ENCODE measurements at regions not wholly inside any gene's neighbourhood (a gene's known extent, or its start where the extent isn't known, plus 50 kb on each side); places are given as distances from the start of the nearest gene placed in this dataset.

- Histone ChIP-seq H3K4me3 (no peak overlapping the region), H3K27me3 (replicated peaks in 1 of 2; ENCODE audit: control insufficient read depth in 2 of 2, insufficient read depth in 2 of 2, low read length in 1 of 2) (no peaks in the 10 kb centered on the region), H3K9me3 (replicated peaks; ENCODE audit: control insufficient read depth, insufficient read depth, low read length) (no peaks in the 10 kb centered on the region), H3K9ac (ENCODE audit: control insufficient read depth, insufficient read depth, low read length) (no peak overlapping the region), H2AFZ (ENCODE audit: control insufficient read depth, low read depth, low read length) (no peak overlapping the region), H3K4me2 (ENCODE audit: control insufficient read depth, insufficient read depth) (no peak overlapping the region), H3K4me1 (ENCODE audit: control insufficient read depth, insufficient read depth, low read length) (no peaks in the 10 kb centered on the region), H3K36me3 (ENCODE audit: control insufficient read depth in 2 of 2, insufficient read depth in 2 of 2, low read length in 1 of 2) (no peaks in the 10 kb centered on the region), H4K20me1 (ENCODE audit: control insufficient read depth, insufficient read depth) (no peaks in the 10 kb centered on the region), H3K79me2 (ENCODE audit: control insufficient read depth, insufficient read depth, low read length) (no peaks in the 10 kb centered on the region), H3K27ac (ENCODE audit: control insufficient read depth, insufficient read depth) (no peak overlapping the region)
- ATAC-seq (no peak), DNase-seq (ENCODE audit: low read depth, low spot score) (no peak), FAIRE-seq (no peak)
- 0% methylated on average over 2 of the region's 2 CpGs for WGBS (ENCODE audit: insufficient coverage, insufficient replicate concordance, low lambda C conversion rate, missing lambda C conversion rate)
- in situ Hi-C loops (cut with MboI) (no loop called here), intact Hi-C loops (cut with micrococcal nuclease; ENCODE audit: unreplicated experiment) (no loop called here)
- no TSS peak for BruUV-seq (replicated peaks)
- RAD21 ChIA-PET (ENCODE audit: unreplicated experiment): interaction anchor here (0.7 to 1.4 kb wide), 6 partner anchors 12 to 457 kb away, joined by 3 to 4 read pairs (median 3); no protein-coding TSS in a partner anchor
- POLR2A ChIA-PET: no interaction called here
- no peak for TF ChIP-seq RB1 (IDR thresholded peaks at IDR 0.05; ENCODE audit: borderline replicate concordance)
- TF ChIP-seq EP300 (IDR thresholded peaks at IDR 0.05; ENCODE audit: borderline replicate concordance in 1 of 2, control insufficient read depth in 1 of 2, low read depth in 2 of 2, low read length in 2 of 2): no peak
- no peak for TF ChIP-seq MTA2 (IDR thresholded peaks at IDR 0.05; ENCODE audit: low read depth)
- TF ChIP-seq NR2C1 (IDR thresholded peaks at IDR 0.05): no peak
- no peak for TF ChIP-seq TARDBP (IDR thresholded peaks at IDR 0.05; ENCODE audit: borderline replicate concordance)
- no peak for TF ChIP-seq PML (IDR thresholded peaks at IDR 0.05; ENCODE audit: low read length)
- no peak for TF ChIP-seq IKZF2 (IDR thresholded peaks at IDR 0.05)
- TF ChIP-seq NBN (IDR thresholded peaks at IDR 0.05): no peak
- no peak for TF ChIP-seq HCFC1 (IDR thresholded peaks at IDR 0.05; ENCODE audit: low read length)
- TF ChIP-seq BCL3 (IDR thresholded peaks at IDR 0.05; ENCODE audit: borderline replicate concordance, insufficient read depth, low read depth, low read length, poor library complexity, severe bottlenecking): no peak
- TF ChIP-seq, protein P1, sequence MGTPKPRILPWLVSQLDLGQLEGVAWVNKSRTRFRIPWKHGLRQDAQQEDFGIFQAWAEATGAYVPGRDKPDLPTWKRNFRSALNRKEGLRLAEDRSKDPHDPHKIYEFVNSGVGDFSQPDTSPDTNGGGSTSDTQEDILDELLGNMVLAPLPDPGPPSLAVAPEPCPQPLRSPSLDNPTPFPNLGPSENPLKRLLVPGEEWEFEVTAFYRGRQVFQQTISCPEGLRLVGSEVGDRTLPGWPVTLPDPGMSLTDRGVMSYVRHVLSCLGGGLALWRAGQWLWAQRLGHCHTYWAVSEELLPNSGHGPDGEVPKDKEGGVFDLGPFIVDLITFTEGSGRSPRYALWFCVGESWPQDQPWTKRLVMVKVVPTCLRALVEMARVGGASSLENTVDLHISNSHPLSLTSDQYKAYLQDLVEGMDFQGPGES (IDR thresholded peaks at IDR 0.05): no peak
- TF ChIP-seq NFIC (IDR thresholded peaks at IDR 0.05; ENCODE audit: low read depth, low read length): no peak
- TF ChIP-seq SUPT20H (IDR thresholded peaks at IDR 0.05; ENCODE audit: borderline replicate concordance, control insufficient read depth, low read depth, low read length): no peak
- no peak for TF ChIP-seq RCOR1 (conservative IDR thresholded peaks at IDR 0.05; ENCODE audit: low read depth, low read length)
- CTCF ChIA-PET: interaction anchor here (0.7 to 6.1 kb wide), 11 partner anchors 9 to 459 kb away, joined by 3 to 43 read pairs (median 4); no protein-coding TSS in a partner anchor
- SMC1A ChIA-PET (ENCODE audit: uncharacterized antibody, unreplicated experiment): interaction anchor here (0.6 to 3.1 kb wide), 15 partner anchors 8 to 458 kb away, joined by 3 to 9 read pairs (median 4); no protein-coding TSS in a partner anchor
Measured at GRCh38 chr4:73675623-73676022, 55.4 kb upstream of the RASSF6 start.

Measured in GM12878 (cell line).